Neural cell (in vitro differentiated cells): ENCODE measurements at regions not wholly inside any gene's neighbourhood (a gene's known extent, or its start where the extent isn't known, plus 50 kb on each side); places are given as distances from the start of the nearest gene placed in this dataset.
"Not testable (repeated sequence)": the region's sequence is repeated elsewhere in the genome, so short reads cannot be mapped to it uniquely, and the experiment has no call there.

Experiments used
- H2AFZ ChIP-seq: fragments of 200-600, 300-800 bp; sonication (generic), shearing (Covaris generic); 2 replicates; pipeline ENCODE4 v1.6.0; 2014; ENCODE audit warnings: low read depth, mild to moderate bottlenecking, antibody characterized with exemption, low read length, moderate library complexity
- H3F3A ChIP-seq: fragments of 200-600 bp; shearing (Covaris generic); 2 replicates; pipeline ENCODE4 v1.6.1; 2016; ENCODE audit warnings: mild to moderate bottlenecking, moderate library complexity, mixed read lengths, antibody characterized with exemption, low read length; ENCODE audit not compliant: insufficient read depth, poor library complexity, severe bottlenecking
- H3K27ac ChIP-seq: fragments of 200-600, 300-800 bp; sonication (generic), shearing (Covaris generic); 2 replicates; pipeline ENCODE4 v1.5.1; 2014; ENCODE audit warnings: mild to moderate bottlenecking, low read length, moderate library complexity
- H3K27me3 ChIP-seq: fragments of 300-800, 200-600 bp; sonication (generic), shearing (Covaris generic); 2 replicates; pipeline ENCODE4 v1.6.0; 2014; ENCODE audit warnings: mild to moderate bottlenecking, low read depth, low read length, moderate library complexity; ENCODE audit not compliant: insufficient read depth
- H3K36me3 ChIP-seq: fragments of 300-800, 200-600 bp; sonication (generic), shearing (Covaris generic); 2 replicates; pipeline ENCODE4 v1.5.1; 2014; ENCODE audit warnings: mild to moderate bottlenecking, antibody characterized with exemption, low read length, moderate library complexity; ENCODE audit not compliant: insufficient read depth
- H3K4me2 ChIP-seq: fragments of 300-800, 200-600 bp; sonication (generic), shearing (Covaris generic); 2 replicates; pipeline ENCODE4 v1.6.0; 2014; ENCODE audit warnings: mild to moderate bottlenecking, low read length
- H3K4me3 ChIP-seq: fragments of 300-800, 200-600 bp; sonication (generic), shearing (Covaris generic); 2 replicates; pipeline ENCODE4 v1.5.1; 2014; ENCODE audit warnings: mild to moderate bottlenecking, low read length, moderate library complexity
- H3K79me2 ChIP-seq: fragments of 200-600 bp; shearing (Covaris generic); replicated peaks from 2 replicates; pipeline ENCODE4 v1.6.0; 2014; ENCODE audit warnings: mild to moderate bottlenecking, low read length, moderate library complexity; ENCODE audit not compliant: insufficient read depth
- H3K9ac ChIP-seq: fragments of 300-800, 200-600 bp; sonication (generic), shearing (Covaris generic); 2 replicates; pipeline ENCODE4 v1.6.1; 2016; ENCODE audit warnings: mild to moderate bottlenecking, low read length, mixed read lengths
- H3K9me2 ChIP-seq: fragments of 200-600 bp; shearing (Covaris generic); 2 replicates; pipeline ENCODE4 v1.6.1; 2016; ENCODE audit warnings: mild to moderate bottlenecking, low read length, mixed read lengths; ENCODE audit not compliant: insufficient read depth
- H3K9me3 ChIP-seq: fragments of 200-600, 300-800 bp; sonication (generic), shearing (Covaris generic); 2 replicates; pipeline ENCODE4 v1.6.1; 2016; ENCODE audit warnings: mild to moderate bottlenecking, mixed run types, low read length, moderate library complexity, mixed read lengths
- H4K20me1 ChIP-seq: fragments of 200-600 bp; shearing (Covaris generic); 2 replicates; pipeline ENCODE4 v1.6.1; 2016; ENCODE audit warnings: mild to moderate bottlenecking, mixed run types; ENCODE audit not compliant: insufficient read depth

DNA sequence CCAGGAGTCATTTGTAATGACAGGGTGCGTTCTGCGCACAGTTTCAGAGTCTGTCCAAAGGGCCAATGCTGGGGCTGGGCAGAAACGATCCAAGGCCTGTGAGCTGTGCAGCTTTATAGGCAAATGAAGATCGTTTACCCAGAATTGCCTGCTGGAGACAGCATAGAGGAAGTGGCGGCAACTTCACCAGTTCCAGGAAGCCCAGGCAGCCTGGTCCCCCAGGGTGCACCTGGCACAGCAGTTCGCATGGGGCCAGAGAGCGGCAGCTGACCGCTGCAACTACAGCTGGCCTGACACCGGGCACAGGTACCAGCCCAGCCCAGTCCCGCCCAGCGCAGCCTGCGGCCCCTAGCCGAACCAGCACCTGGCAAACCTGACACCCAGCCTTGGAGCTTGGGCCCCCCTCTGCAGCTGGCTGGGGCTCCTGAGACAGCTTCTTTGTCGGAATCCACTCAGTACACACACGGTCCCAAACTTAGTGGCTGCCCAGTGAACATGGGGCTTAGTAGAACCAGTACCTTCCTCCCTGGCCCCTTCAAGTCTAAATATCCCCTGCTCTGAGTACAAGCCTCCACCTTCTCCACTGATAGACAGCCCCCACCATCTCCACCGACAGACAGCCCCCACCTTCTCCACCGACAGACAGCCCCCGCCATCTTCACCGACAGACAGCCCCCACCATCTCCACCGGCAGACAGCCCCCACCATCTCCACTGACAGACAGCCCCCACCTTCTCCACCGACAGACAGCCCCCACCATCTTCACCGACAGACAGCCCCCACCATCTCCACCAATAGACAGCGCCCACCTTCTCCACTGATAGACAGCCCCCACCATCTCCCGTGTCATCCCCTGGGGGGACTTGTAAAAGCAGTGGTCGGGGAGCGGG, 62.7 kb upstream of the SPN start:
- H3K9me2 ChIP-seq, H3K27me3 ChIP-seq, H3F3A ChIP-seq, H3K36me3 ChIP-seq, H3K4me2 ChIP-seq, H2AFZ ChIP-seq, H4K20me1 ChIP-seq, H3K9ac ChIP-seq, H3K4me3 ChIP-seq, H3K27ac ChIP-seq, H3K9me3 ChIP-seq, H3K79me2 ChIP-seq: not testable (repeated sequence)

GRCh38 chr16:29602247-29602625, 60.8 kb upstream of the SPN start:
- not testable (repeated sequence) for H4K20me1 ChIP-seq, H3K9me2 ChIP-seq, H3K9me3 ChIP-seq, H2AFZ ChIP-seq, H3K4me2 ChIP-seq, H3K36me3 ChIP-seq, H3K27ac ChIP-seq, H3K4me3 ChIP-seq, H3K9ac ChIP-seq, H3K27me3 ChIP-seq, H3K79me2 ChIP-seq, H3F3A ChIP-seq

GRCh38 chr16:29602683-29603088, 60.4 kb upstream of the SPN start:
- H2AFZ ChIP-seq, H3K4me3 ChIP-seq, H3K27ac ChIP-seq, H4K20me1 ChIP-seq, H3K4me2 ChIP-seq, H3K9me2 ChIP-seq, H3K79me2 ChIP-seq, H3K9ac ChIP-seq, H3K9me3 ChIP-seq, H3F3A ChIP-seq, H3K36me3 ChIP-seq, H3K27me3 ChIP-seq: not testable (repeated sequence)

- H3K4me3 ChIP-seq, H3K79me2 ChIP-seq, H3K4me2 ChIP-seq, H3F3A ChIP-seq, H3K27ac ChIP-seq, H3K9me2 ChIP-seq, H3K9ac ChIP-seq, H4K20me1 ChIP-seq, H2AFZ ChIP-seq, H3K27me3 ChIP-seq, H3K9me3 ChIP-seq, H3K36me3 ChIP-seq: not testable (repeated sequence)
Observed at GRCh38 chr16:29604631-29605549, 58.2 kb upstream of the SPN start.

DNA sequence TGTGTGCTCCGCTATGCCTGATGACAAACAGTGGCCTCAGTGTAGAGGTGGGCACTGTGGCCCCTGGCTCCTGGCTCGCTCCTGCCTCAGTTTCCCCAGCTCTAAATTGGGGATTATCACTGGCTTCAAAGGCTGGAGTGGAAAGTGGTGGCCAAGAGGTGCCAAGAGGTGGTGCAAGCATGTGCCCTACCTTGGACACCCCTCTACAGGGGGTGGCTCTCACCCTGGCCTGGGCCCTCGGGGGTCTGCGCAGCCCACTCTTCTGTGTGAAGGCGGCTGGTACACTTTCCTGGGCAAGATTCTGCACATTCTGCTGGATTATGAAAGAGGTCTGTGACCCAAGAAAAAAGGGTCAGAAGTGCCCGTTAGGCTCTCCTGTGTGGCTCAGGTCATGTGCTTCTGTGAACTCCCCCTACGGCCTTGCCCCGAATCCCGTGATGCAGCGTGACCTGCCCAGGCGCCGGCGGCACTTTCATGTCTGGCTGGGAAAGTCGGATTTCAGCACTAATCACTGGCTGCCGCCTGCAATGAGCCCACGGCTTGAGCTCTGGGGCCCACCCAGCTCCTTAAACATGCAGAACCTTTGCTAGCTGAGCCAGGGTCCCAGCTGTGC, 57.3 kb upstream of the SPN start:
- H3K27me3 ChIP-seq, H4K20me1 ChIP-seq, H3K36me3 ChIP-seq, H3K9me3 ChIP-seq, H3K9me2 ChIP-seq, H3K9ac ChIP-seq, H2AFZ ChIP-seq, H3K4me3 ChIP-seq, H3F3A ChIP-seq, H3K27ac ChIP-seq, H3K79me2 ChIP-seq, H3K4me2 ChIP-seq: not testable (repeated sequence)

DNA sequence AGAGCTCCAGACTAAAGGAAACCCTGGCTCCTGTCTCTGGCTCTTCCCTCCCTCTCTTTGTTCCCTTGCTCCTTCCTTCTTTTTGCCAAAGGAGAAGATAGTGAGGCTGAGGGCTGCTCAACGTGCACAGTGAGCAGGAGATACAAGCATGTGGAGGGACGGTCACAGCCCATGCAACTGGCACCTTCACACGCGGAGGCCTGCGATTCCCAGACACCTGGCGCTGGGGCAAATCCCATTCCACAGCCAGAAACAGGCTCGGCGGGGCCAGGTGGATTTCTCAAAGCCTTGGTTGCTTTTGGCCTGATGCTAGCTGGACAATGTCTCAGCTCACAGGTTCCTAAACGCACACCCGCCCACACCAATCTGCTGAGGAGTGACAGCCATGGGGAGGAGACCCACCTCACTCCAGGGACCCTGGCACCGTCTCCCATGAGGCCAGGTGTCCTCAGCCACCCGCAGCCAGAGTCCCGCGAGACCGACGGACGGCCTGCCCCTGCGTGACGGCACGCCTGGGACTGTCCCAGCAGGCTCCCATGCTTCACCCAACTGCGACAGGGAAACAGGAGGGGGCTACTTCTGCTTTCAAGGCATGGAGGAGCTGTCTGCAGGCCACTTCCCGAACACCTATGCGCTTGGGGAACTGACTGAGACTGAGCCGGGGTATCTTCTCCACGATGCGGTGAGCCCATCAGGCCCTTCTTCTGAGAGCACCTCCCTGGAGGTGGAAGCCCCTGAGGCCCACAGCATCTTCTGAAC, 56.2 kb upstream of the SPN start:
- not testable (repeated sequence) for H3K9me3 ChIP-seq, H3K4me2 ChIP-seq, H3K79me2 ChIP-seq, H4K20me1 ChIP-seq, H2AFZ ChIP-seq, H3K27ac ChIP-seq, H3K9me2 ChIP-seq, H3K27me3 ChIP-seq, H3K36me3 ChIP-seq, H3F3A ChIP-seq, H3K9ac ChIP-seq, H3K4me3 ChIP-seq

GRCh38 chr16:29607428-29607823, 55.6 kb upstream of the SPN start:
- H3K36me3 ChIP-seq, H3K27me3 ChIP-seq, H3K9ac ChIP-seq, H3K4me2 ChIP-seq, H2AFZ ChIP-seq, H3K4me3 ChIP-seq, H3K9me3 ChIP-seq, H3K79me2 ChIP-seq, H3F3A ChIP-seq, H3K27ac ChIP-seq, H4K20me1 ChIP-seq, H3K9me2 ChIP-seq: not testable (repeated sequence)
